Tibial artery (tissue), 4 donors: ENCODE measurements at regions not wholly inside any gene's neighbourhood (a gene's known extent, or its start where the extent isn't known, plus 50 kb on each side); places are given as distances from the start of the nearest gene placed in this dataset.

Experiments
- DNase-seq, 2 donors: peaks; one replicate each; pipeline ENCODE4 v3.0.0-alpha.2; 2019
- H3K27ac ChIP-seq, 2 donors: fragments of 200-600 bp; sonication (generic) in 1 of 2; 1 replicate in 1 of 2; 2 replicates in 1 of 2; pipeline ENCODE4 v1.5.1; 2018 to 2019; ENCODE audit warnings: mild to moderate bottlenecking in 1 of 2
- H3K27me3 ChIP-seq, 2 donors: fragments of 200-600 bp; sonication (generic) in 1 of 2; one replicate each; pipeline versions ENCODE4 v1.5.1 to v1.6.0; 2016 to 2019
- H3K36me3 ChIP-seq, 3 donors: fragments of 200-600 bp; sonication (generic) in 2 of 3; one replicate each; pipeline ENCODE4 v1.5.1; 2016 to 2019; ENCODE audit warnings: mild to moderate bottlenecking in 2 of 3
- H3K4me1 ChIP-seq, 4 donors: fragments of 200-600 bp; sonication (generic) in 2 of 4; 1 replicate in 3 of 4; 2 replicates in 1 of 4; pipeline ENCODE4 v1.5.1; 2016 to 2019
- H3K4me3 ChIP-seq, 2 donors: fragments of 200-600 bp; sonication (generic) in 1 of 2; 1 replicate in 1 of 2; 2 replicates in 1 of 2; pipeline ENCODE4 v1.5.1; 2018 to 2019; ENCODE audit warnings: mild to moderate bottlenecking in 2 of 2
- H3K9me3 ChIP-seq, 3 donors: fragments of 200-600 bp; sonication (generic) in 1 of 3; one replicate each; pipeline ENCODE4 v1.5.1; 2016 to 2019
- CTCF ChIP-seq, 2 experiments: fragments of 200-600 bp in 1 of 2; fragments of 450-650 bp in 1 of 2; IDR thresholded peaks; one replicate each; pipeline ENCODE4 v1.5.1; 2017 to 2019; ENCODE audit warnings: antibody characterized with exemption in 2 of 2, mild to moderate bottlenecking in 1 of 2, moderate library complexity in 1 of 2
- intact Hi-C: fragments of 100-400 bp; cut with DNase I; formaldehyde crosslinking; loops from one replicate; pipeline ENCODE4 v1.15.0; 2023; ENCODE audit warnings: low total_unique reads

- Histone ChIP-seq H3K27me3 (no peaks in the 10 kb centered on the region), H3K36me3 (no peaks in the 10 kb centered on the region), H3K27ac (peak overlapping the region; percentile 69 to 77), H3K9me3 (no peaks in the 10 kb centered on the region), H3K4me3 (no peak overlapping the region), H3K4me1 (peaks cover 0 to 63% (median 46%) of the 10 kb centered on the region in 4 donors)
- intact Hi-C loops = loop anchor here (5.0 kb wide), 1 partner anchor 51 kb away; no protein-coding TSS in a partner anchor
- TF ChIP-seq CTCF (IDR thresholded peaks at IDR 0.05) = no peak
- DNase-seq = no peak
Measured at GRCh38 chr2:19806131-19806530, 95.7 kb downstream of the TTC32 start.

- H3K27me3 ChIP-seq = no peaks in the 10 kb centered on the region
- no peak for DNase-seq
- peak overlapping the region; percentile 69 to 77 for H3K27ac ChIP-seq
- H3K36me3 ChIP-seq = no peaks in the 10 kb centered on the region
- H3K4me3 ChIP-seq = no peak overlapping the region
- intact Hi-C loops = loop anchor here (5.0 kb wide), 1 partner anchor 52 kb away; no protein-coding TSS in a partner anchor
- TF ChIP-seq CTCF (IDR thresholded peaks at IDR 0.05) = no peak
- peaks cover 0 to 64% (median 50%) of the 10 kb centered on the region in 4 donors for H3K4me1 ChIP-seq
- no peaks in the 10 kb centered on the region for H3K9me3 ChIP-seq
Measured at GRCh38 chr2:19805266-19805665, 96.5 kb downstream of the TTC32 start.

GRCh38 chr2:19804639-19805260 is 97.0 kb downstream of the TTC32 start:
- no peaks in the 10 kb centered on the region for H3K36me3 ChIP-seq
- no peak for TF ChIP-seq CTCF (IDR thresholded peaks at IDR 0.05)
- H3K4me1 ChIP-seq = peaks cover 0 to 64% (median 50%) of the 10 kb centered on the region in 4 donors
- no peaks in the 10 kb centered on the region for H3K9me3 ChIP-seq
- H3K4me3 ChIP-seq = no peak overlapping the region
- H3K27me3 ChIP-seq = no peaks in the 10 kb centered on the region
- no peak for DNase-seq
- intact Hi-C loops = loop anchor here (5.0 kb wide), 3 partner anchors 53 to 442 kb away; no protein-coding TSS in a partner anchor
- peak overlapping the region; percentile 69 to 77 for H3K27ac ChIP-seq

- Histone ChIP-seq H3K4me1 (peaks cover 0 to 52% (median 41%) of the 10 kb centered on the region in 4 donors), H3K9me3 (no peaks in the 10 kb centered on the region), H3K27ac (peak overlapping the region; percentile 72 to 77), H3K4me3 (no peak overlapping the region), H3K27me3 (no peaks in the 10 kb centered on the region), H3K36me3 (no peaks in the 10 kb centered on the region)
- intact Hi-C loops = loop anchor here (5.0 kb wide), 2 partner anchors 60 to 440 kb away; no protein-coding TSS in a partner anchor
- TF ChIP-seq CTCF (IDR thresholded peaks at IDR 0.05) = no peak
- no peak for DNase-seq
Measured at GRCh38 chr2:19802086-19802841, 99.5 kb downstream of the TTC32 start.

GRCh38 chr2:19801367-19802080 is 100.3 kb downstream of the TTC32 start:
- TF ChIP-seq CTCF (IDR thresholded peaks at IDR 0.05) = no peak
- Histone ChIP-seq H3K27ac (peak overlapping the region; percentile 73 to 77), H3K36me3 (no peaks in the 10 kb centered on the region), H3K27me3 (no peaks in the 10 kb centered on the region), H3K9me3 (no peaks in the 10 kb centered on the region), H3K4me3 (no peak overlapping the region), H3K4me1 (peaks cover 0 to 45% (median 34%) of the 10 kb centered on the region in 4 donors)
- intact Hi-C loops = loop anchor here (5.0 kb wide), 2 partner anchors 59 to 439 kb away; no protein-coding TSS in a partner anchor
- peak; percentile 94 to 98 for DNase-seq
